LoVo (cell line): ENCODE measurements at regions not wholly inside any gene's neighbourhood (a gene's known extent, or its start where the extent isn't known, plus 50 kb on each side); places are given as distances from the start of the nearest gene placed in this dataset.

ENCODE experiments used
- DNase-seq: peaks from one replicate; pipeline ENCODE4 v3.0.0-alpha.2; 2016; ENCODE audit warnings: low spot score

GRCh38 chr10:129398711-129399141 is 68.3 kb upstream of the MGMT start:
- DNase-seq, result no peak

- DNase-seq, result no peak
Observed at GRCh38 chr10:129400426-129400825, 66.6 kb upstream of the MGMT start.

DNA sequence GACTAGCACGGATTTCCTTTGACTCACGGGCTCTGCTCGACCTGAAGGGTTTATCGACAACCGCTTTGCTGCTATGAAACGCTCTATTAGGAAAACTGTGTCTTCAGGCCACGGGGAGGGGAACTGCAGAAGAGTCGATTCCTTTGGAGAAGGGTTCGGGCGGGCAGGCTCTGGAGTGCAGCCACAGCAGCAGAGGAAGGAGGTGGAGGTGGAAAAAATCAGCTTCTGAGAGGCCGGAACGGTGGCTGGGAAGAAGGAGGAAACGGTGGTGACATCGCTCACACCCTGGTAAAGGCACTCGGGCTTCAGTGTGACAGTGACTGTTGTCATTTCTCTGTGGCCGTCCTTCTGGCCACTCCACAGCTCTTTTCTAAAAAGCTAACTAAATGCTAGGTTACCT is 64.6 kb upstream of the MGMT start:
- DNase-seq, result no peak

- DNase-seq, result no peak
Observed at GRCh38 chr10:129404091-129404490, 63.0 kb upstream of the MGMT start.

DNA sequence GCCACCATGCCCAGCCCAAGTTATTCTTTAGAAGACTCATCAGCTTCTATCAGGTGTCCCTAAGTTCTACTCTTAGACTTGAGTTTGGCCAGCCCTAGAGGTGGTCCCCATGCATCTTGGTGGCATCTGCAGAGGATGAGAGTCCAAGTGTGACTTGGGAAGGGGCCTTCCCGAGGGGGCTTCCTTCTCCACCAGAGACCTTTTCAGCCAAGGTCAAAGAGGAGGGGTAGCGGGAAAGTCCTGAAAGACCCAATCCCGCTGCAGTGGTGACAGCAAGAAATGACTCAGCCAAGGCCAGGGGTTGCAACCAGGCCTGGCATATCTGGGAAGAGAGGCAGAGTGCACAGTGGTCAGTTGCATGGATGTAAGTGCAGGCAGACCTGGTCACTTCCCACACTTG is 61.7 kb upstream of the MGMT start:
- no peak for DNase-seq

DNA sequence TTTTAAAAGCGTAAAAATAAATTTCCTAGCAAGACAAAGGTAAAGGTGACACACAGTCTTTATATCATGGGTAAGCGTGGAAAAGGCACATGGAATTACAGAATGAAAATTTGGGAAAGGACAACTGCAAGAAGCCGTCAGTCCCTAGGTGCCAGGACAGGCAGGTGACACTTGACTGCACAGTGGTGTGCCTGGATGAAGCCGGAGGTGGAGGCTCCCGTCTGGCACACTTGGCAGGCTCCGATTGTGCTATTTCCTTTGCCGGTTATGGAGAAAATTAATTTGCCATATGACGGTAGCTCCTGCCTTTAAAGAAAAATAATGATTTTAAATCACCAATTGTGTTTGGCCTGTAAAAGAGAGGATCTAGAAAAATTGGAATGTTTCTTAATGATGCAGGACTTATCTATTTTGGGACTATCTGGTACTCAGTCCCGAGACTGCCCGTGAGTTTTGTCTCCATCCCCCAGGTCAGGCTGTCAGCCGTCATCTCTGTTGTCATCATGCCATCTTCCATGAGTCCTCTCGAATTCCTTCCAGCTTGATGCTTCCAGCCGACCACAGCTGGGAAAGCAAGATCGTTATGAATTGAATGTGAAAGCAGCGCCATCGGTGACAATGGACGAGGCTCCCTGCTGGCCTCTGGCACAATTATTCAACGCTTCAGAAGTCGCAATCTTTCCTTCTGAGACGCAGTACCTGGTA is 56.2 kb upstream of the MGMT start:
- DNase-seq, result no peak

DNA sequence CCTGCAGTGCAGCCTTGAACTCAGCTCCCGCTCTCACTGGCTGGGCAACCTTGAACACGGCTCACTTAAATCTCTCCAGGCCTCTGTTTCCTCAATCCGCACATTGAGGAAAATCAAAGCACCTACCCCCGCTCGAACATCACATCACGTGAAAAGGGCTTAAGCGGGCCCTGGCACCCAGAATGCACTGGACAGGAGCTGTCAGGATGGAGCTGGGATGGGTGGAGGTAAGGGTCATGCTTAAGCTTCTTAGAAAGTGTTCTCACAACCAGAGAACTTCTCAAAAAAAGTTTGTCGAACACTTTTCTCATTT is 55.7 kb upstream of the MGMT start:
- DNase-seq, result no peak

GRCh38 chr10:129411772-129412171 is 55.3 kb upstream of the MGMT start:
- DNase-seq, result no peak

- no peak for DNase-seq
Observed at GRCh38 chr10:129413024-129413423, 54.0 kb upstream of the MGMT start.

DNA sequence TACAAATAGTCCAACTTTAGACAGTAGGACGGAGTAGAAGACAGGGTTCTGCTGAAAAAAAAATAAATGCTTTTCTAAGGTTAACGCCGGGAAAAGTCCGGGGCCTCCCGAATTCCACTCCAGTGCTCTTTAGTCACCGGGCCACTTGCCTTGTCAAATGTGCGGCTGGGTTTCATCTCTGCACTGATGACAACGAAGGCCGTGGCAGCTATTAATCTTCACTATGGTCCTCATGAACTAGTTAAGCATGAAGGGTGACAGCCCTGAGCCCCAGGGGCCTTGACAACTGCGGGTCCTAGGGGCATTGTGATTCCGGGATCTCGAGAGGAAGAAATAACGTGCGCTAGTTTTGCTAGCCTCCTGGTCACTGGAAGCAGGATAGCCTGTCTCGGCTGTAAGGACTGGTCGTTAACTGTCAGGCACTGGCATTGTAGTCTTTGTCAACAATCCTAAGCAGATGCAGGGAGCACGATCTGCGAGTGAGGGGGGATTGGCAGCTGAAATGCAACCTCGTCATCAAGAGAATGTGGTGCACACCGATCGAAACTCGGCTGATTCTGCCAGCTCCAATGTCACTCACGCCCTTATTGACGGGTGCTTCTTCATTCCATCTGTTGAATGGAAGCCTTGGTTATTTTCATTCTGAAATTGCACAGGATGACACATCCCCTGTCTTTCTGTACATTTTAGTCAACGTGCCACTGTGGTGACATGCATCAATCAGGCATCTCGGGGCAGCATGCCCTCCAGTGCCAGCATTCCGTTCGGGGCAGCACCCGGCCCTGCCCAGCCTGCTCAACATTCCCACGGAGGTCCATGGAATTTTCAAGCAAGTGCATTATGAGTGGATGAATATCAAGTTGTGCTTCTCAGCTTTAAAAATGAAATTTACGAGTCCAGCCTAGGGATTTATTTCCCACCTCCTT is 51.6 kb upstream of the MGMT start:
- DNase-seq, result no peak

- no peak for DNase-seq
Observed at GRCh38 chr10:129416155-129416554, 50.9 kb upstream of the MGMT start.

- no peak for DNase-seq
Observed at GRCh38 chr10:129416956-129417765, 49.9 kb upstream of the MGMT start.
